GM12873 (cell line): ENCODE measurements at regions not wholly inside any gene's neighbourhood (a gene's known extent, or its start where the extent isn't known, plus 50 kb on each side); places are given as distances from the start of the nearest gene placed in this dataset.

Experiments
- CTCF ChIP-seq: IDR thresholded peaks from 2 replicates; pipeline ENCODE4 v1.5.1; 2012; ENCODE audit warnings: low read depth, mild to moderate bottlenecking, moderate library complexity, low read length, control low read depth; ENCODE audit not compliant: insufficient read depth; ENCODE audit errors: missing control alignments

GRCh38 chr18:30712383-30712782 lies 330.2 kb downstream of the DSC3 start:
- TF ChIP-seq CTCF = no peak

GRCh38 chr18:30709595-30709994 lies 332.9 kb downstream of the DSC3 start:
- no peak for TF ChIP-seq CTCF

GRCh38 chr18:30705943-30706342 lies 336.6 kb downstream of the DSC3 start:
- no peak for TF ChIP-seq CTCF

- TF ChIP-seq CTCF = no peak
Observed at GRCh38 chr18:30698571-30698970, 344.0 kb downstream of the DSC3 start.

GRCh38 chr18:30696201-30696600 lies 346.3 kb downstream of the DSC3 start:
- TF ChIP-seq CTCF = no peak

GRCh38 chr18:30694773-30695172 lies 347.8 kb downstream of the DSC3 start:
- TF ChIP-seq CTCF = no peak

- no peak for TF ChIP-seq CTCF
Observed at GRCh38 chr18:30689216-30689615, 353.3 kb downstream of the DSC3 start.

GRCh38 chr18:30687501-30687900 lies 355.0 kb downstream of the DSC3 start:
- TF ChIP-seq CTCF = no peak
